Ammon's horn (tissue), 1 donor: ENCODE measurements at regions not wholly inside any gene's neighbourhood (a gene's known extent, or its start where the extent isn't known, plus 50 kb on each side); places are given as distances from the start of the nearest gene placed in this dataset.

ENCODE experiments used
- DNase-seq: peaks from one replicate; pipeline ENCODE4 v3.0.0-alpha.2; 2016; ENCODE audit warnings: low spot score

DNA sequence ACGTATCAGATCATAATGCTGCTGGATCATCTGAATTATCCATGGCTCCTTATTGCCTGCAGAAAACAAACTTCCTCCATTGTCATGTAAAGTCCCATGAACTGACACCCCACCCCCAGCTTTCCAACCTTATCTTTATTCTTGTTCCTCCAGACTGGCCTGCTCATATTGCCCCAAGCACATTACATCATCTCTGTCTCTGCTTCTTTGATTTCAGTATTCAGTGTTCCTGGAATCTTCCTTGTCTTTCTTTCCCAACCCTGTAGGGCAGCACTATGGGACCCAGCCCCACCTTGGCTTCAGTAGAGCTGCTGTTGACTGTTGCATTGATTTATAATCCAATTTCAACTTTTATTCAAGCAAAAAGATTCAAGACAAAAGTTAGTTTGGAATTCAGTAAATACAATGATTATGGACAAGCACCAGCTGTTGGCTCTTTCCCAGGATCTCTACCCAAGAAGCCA is 187.5 kb upstream of the ECI2 start:
- DNase-seq: no peak

DNA sequence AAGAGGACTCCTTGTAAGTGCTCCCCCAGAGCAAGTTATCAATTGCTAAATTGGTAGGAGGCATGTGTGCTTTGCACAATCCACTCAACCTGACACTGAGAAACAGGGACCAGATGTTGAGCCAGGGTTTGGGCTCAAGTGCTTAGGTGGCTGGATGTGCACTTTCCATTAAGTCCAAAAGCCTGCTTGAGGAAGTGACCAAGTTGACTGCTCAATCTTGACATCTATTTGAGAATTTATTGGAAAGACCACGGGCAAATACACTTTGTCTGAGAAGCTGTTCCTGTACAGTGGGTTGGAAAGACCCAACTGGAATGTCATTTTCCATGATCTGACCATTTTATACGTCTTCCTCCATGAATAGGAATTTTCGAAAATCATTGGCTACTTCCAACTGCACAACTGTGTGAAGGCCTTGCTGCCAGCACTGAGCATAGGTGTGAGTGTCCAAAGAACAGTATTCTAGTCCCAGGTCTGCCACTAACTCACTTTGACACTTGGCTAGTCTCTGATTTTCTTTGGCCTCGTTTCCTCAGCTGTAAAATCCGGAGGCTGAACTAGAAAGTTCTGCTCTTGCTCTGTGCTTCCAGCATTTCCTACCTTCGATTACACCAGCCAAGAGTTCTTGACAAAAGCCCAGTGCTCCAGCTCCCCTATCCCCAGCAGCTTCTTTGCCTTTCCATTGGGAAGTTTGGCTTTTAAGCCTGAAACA is 186.9 kb upstream of the ECI2 start:
- DNase-seq: no peak

DNA sequence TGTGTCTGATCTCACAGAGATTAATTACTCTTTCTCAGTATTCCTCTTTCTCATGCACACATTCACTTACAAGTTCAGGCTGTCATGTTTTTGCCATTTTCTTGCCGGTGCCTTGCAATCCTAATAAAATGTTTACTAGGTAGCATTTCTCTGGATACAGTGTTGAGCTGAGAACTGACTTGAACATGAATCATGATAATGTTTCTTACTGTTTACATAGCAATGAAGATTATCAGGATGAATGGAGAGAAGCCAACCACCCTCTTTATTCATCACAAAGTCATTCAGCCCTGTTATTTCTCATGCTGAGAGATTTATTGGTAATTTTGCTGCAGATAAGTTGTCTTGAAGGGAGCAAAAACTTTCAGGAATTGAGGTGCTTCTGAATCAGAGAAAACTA is 185.5 kb upstream of the ECI2 start:
- no peak for DNase-seq

DNA sequence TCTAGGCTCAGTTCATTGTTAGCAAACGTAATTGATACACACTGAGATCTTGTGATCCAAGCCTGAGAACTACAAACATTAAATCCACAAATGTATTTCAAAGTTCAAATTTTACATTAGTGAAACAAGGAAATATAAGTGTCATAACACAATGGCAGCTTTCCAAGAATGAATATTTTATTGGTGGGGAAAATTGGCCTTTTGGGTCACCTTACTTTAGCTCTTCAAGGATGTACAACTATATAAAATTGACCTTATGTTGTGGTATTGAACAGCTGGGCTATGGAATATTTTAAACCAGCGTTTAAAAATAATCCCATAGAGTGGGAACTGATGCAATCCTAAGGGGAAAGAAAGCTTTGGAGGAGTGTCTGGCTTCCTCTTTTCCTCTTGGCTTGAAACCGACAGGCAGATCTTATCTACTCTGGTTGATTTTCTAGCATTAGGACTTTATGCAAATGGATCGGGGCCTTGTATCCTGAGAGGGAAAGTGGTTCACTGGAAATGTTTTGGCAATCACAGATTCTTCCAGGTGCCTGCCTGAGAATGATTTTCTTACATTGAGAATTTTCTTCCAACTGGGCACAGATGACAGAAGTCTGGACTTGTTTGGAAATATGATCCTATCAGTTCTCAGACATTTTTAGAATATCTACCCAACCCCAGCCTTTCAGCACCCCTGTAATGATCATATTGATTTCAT is 184.8 kb upstream of the ECI2 start:
- no peak for DNase-seq

DNA sequence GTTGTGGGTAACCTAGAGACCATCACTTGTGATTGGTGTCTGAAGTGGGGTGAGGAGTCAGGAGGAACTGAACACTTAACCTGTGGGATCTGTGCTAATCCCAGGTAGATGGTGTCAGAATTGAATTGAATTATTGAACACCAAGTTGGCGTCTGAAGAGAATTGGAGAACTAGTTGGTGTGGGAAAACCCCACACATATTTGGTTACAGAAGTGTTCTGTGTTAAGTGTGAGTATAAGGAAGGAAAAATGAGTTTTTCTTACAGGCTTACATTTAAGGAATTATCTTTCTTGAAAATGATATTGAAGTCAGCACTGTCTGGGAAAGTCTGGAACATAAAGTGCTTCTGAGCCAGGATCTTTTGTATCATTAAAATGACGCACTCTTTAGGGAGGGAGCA is 182.9 kb upstream of the ECI2 start:
- DNase-seq: no peak

DNA sequence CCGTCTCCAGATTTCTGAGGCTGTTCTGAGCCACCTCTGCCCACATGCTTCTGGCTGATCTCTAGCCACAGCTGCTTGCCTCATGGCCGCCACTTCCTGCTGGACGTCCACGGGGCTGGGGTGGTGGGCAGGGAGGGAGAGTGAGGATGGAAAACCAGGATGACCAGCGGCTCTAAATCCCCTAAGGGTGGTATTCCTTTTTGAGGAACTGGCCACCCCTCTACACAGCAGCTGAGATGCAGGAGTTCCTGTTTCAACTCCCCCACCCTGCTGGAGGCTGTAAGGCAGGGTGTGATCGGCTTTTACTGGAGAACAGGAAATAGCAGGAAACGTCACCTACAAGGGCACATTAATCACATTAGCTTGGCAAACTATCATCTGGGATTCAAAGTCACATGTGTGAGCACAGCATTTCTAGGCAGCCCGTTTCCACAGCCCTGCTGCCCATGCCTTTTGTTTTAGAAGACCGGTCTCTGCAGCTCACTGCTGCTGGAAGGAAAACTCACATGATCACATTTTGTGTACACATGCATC is 181.6 kb upstream of the ECI2 start:
- peak; percentile 56 for DNase-seq

DNA sequence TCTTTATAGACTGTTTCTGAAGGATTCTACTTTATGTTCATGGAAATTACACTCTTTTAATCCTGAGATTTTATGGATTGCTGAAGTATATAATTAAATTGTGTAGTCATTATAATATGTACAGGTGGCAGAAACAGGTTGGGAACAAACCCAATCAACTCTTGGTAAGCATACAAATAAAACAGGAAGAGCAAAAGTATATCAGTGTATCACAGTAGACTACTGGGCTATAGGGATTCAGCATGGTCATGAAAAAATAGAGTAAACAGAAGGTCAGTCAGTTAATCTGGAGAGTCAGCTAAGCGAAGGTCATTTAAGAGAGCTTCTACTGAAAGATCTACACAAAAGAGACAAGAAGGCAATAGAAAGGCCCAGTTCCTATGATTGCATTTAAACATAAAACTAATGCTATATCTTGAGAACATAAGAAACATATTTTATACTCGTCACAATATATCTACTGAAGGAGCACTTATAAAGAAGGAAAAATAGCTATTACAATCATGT is 178.9 kb upstream of the ECI2 start:
- DNase-seq: no peak

DNA sequence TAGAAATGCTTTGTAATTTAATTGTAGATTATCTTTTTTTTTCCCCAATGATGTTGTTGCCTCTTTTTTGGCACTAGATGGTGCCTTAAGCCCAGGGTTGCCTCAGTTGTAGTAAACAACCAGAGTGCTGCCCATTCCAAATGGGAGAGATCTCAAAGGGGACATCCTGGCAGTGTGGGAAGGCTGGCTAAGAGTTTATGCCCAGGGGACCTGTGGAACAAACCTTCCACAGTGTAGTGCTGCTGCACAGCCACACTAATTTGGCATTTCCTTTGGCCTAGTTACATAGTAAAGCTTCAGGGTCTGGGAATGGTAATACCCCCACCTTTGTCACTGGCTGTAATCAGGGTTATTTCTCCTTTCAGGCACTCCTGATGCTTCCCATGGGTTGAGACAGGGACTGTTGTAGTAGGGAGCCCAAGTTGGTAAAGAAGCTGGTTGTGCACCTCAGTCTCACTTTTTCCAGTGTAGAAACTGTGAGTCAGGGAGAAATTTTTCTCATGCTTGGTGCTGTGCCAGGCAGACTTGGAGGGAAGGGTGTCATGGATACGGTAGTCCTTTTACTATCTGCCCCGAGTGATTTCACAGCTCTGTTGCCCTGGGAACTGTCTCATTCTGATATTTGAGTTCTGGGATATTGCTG is 177.8 kb upstream of the ECI2 start:
- DNase-seq: peak; percentile 50

DNA sequence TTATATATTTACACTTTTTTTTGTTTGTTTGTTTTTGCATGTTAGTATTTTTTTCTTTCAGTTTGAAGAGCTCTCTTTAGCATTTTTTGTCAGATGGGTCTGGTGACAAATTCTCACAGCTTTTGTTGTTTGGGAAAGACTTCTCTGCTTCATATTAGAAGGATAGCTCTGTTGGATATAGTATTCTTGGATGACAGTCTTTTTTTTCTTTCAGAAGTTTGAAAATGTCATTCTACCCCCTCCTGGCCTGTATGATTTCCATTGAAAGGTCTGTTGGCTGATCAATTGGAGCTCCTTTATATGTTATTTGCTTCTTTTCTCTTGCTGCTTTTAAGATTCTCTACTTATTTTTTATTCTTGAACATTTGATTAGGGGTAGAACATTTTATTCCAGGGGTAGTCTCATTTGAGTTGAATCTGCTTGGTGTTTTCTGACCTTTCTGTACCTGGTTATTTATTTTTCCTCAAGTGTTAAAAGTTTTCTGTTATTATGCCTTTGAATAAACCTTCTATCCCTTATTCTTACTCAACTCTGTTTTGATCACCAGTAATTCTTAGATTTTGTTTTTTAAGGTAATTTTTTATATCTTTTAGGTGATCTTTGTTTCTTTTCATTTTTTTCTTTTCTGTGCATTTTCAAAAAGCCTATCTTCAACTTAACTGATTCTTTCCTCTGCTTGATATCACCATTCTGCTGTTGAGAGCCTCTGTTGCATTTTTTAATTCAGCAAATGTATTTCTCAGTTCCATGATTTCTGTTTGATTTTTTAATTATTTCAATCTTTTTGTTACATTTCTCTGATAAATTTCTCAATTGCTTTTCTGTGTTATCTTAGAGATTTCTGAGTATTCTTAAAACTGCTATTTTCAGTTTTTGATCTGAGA is 176.8 kb upstream of the ECI2 start:
- no peak for DNase-seq

DNA sequence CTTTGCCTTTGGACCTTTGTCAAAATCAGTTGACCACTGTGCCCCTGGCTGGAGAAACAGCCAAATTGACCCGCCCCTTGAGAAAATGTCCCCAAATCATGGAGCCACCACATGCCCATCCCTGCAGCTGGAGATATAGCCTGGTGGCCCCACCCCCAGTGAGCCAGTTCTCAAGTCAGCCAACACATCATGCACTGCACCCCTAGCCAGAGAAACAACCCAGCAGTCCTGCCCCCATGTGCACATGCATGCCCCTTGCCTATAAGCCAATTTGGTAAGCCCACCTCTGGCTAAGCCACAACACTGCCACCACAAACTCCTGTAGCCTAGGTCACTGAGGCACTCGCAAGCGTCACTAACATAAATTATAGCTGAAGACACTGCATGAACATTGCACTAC is 174.2 kb upstream of the ECI2 start:
- DNase-seq: no peak

DNA sequence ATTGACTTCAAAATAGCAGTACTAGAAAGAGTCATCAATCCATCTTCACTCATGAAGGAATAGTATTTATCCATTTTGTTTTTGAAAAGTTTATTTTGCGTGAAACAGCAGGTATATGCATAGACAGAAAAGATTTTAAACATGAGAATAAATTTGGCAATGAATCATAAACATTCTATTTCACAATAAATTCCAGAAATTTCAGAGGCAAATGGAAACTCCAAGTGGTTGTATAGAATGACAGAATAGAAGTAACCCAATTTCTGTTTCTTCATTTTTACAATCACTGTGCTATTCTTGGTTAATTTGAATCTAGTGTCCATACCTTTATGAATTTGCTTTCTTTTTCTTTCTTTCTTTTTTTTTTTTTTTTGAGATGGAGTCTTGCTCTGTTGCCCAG is 173.0 kb upstream of the ECI2 start:
- DNase-seq: no peak

DNA sequence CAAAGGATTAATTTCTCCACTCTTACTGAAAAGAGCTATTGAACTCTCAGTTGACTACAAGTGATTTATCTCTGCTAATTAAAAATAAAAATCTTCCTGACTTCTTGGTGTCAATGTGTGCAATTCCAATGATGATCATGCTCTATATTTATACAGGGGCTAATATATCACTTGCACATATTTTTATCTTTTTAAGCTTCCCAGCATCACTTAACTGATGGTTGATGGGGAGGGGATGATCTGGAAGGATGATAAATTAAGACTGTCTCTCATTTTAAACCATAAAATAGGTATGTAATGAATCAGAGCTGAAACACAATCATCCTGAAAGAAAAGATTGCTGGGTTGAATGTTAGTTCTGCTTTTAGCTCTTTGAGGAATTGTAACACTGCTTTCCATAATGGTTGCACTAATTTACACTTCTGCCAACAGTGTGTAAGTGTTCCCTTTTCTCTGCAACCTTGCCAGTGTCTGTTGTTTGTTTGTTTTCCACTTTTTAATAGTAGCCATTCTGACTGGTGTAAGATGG is 169.6 kb upstream of the ECI2 start:
- no peak for DNase-seq

DNA sequence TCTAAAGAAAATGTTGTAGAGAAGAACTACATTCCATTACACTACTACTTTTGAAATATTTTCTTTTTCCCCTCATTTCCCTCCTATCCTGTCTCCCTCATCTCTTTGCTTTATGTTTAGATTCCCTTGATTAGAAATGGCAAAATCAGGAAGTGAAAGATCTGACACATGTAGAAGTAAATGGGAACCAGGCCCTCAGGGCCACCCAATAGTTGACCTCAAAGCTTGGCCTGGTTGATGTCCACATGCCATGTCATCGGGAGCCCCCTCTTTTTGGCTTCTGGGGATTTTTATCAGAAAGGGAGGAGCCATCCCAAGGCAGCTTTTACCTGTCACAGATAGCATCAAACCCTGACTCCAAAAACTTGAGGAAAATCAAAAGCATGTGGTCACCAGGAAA is 168.3 kb upstream of the ECI2 start:
- DNase-seq: no peak

DNA sequence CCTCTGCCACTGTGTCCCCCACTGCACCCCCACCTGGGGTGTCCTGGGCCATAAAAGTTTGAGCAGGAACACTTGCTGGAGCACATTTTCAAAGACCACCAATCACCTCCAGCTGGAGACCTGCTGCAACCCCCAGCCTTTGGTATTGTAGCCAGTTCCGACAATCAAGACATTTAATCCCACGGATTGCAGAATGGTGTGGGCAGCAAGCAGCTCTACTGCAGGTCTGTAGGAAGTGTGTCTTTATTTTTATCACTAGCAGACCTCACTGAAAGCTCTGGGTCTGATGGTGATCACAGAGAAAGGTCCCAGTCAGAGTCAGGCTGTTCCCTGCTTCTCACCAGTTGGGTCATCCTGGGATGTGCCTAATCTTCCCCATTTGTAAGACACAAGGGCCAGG is 167.1 kb upstream of the ECI2 start:
- DNase-seq: no peak

DNA sequence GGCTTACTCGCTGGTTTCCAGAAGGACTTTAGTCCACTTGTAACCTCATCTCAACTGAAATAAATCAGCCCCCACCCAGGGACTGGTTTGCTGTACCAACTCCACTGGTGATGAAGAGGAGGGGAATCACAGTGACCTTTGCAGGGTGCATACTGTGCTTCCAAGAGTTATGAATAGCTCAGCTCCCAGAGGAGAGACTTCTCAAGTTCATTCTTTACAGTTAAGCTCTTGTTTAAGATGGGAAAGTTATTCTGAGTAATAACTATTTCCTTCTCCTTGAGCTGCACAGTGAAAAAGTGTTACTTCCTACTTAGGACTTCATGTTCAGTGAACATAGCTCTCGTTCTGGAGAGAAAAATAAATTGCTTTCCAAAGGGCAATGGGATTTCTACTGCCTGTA is 166.5 kb upstream of the ECI2 start:
- no peak for DNase-seq

DNA sequence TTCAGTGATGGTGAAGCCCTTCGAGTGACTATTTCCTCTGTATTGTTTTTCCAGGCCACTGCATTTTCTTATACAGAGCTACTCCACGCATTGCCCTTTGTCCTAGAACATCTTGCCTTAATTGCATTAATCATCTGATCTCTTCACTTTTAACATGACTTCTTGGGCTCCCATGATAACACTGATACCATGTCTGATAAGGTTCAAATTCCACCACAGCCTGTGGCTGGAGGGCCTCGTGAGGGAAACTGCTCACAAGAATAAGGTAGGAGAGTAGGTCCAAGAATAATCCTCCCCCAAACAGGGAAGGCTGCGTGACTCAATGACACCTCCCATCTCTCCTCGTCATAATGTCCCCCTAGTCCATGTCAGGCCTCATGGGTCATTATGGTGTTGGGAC is 165.5 kb upstream of the ECI2 start:
- DNase-seq: no peak

DNA sequence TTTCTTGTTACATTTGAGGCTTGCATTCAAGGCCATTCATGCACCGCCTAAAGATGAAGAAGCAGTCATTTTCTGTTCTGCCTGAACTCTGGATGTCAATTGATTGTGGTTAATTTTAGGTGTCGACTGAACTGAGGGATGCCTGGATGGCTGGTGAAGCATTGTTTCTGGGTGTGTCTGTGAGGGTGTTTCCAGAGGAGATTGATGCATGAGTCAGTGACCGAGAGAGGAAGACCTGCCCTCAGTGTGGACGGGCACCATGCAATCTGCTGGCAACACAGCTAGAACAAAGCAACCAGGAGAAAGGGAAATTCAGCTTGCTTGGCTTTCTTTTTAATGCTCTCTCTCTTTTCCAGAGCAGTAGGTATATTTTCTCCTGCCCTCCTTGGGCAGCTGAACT is 164.1 kb upstream of the ECI2 start:
- no peak for DNase-seq

DNA sequence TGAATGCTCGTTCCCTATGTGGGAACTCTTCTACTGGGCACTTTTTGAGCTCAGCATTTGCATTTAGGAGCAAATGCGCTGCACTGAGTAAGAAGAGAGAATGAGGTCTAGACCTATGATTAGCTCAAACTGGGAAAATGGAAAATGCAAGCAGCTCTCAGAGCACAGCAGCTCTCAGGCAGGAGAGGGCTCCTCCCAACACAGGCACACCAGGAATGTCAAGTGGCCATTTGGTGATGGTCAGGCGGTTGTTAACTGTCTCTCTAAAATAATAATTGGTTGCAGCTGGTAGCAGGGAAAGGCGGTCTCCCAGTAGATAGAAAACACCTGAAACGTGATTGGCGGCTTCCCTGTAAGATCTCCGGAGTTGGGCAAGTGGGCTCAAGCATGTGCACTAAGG is 162.0 kb upstream of the ECI2 start:
- DNase-seq: no peak

DNA sequence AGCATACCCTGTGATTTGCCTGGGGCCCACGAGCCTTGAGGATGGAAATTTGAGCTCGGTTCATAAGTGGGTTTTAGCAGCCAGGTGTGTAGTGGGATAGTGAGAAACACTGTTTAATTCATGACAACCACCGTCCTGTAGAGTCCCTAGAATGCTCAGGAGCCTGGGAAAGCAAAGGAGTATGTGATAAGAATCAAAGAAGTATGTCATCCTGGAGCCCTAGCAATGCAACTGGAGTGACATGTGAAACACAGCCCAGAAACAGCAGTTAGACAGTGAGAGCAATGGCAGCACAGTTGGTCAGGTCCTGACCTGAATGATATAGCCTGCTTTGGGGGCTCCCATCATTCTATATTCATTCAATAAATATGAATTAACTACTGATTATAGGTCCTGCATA is 161.2 kb upstream of the ECI2 start:
- DNase-seq: no peak

DNA sequence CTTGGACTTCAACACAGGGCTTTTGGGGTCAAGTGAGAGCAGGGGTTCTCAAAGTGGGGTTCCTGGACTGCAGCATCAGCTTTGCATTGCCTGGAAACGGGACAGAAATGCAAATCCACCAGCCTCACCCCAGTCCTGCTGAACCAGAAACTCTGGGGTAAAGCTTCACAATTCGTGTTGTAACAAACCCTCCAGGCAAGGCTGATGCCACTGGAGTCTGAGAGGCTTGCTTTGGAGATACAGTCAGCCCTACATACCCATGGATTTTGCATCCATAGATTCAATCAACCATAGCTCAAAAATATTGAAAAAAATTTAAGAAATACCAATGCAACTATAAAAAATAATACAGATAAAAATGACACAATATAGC is 160.4 kb upstream of the ECI2 start:
- DNase-seq: no peak

DNA sequence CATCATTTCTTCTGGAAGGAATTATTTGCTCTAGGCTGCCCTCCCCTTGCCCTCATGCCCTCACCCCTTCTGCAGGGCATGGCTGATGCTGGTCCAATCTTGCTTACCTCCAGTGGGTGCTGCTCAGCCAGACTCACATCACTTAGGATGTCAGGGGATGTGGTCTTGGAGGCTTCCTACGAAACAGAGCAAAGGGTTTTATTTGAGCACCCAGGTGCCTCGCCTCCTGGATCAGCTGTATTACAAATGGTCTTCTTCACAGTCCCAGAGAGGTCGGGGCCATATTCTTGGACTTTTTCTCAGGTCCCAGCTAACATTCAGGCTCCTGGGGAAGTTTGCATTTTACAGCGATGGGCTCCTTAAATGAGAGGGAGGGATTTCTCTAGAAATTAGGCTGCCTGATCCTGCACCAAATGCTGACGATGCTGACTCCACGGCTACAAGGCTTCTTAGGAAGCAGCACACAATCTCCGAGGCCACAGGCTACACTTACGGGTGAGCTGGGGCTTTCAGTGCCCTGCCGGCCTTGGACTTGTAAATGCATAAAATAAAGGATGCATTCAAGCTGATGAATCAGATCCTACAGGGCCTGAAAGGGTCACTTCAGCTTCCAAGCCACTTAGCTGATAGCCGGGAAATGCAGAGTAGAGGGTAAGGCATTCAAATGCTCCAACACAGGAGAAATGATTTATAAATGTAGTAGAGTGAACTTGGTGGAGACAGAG is 159.8 kb upstream of the ECI2 start:
- DNase-seq: no peak
